ENCODE measurements at regions not wholly inside any gene's neighbourhood (a gene's known extent, or its start where the extent isn't known, plus 50 kb on each side); places are given as distances from the start of the nearest gene placed in this dataset.
A peak's percentile ranks its signal among the peaks of the same experiment; 100 is the strongest.

GRCh38 chr4:15373363-15373762 is 54.5 kb upstream of the C1QTNF7 start:
- no peaks in the 10 kb centered on the region for H3K9me3 Mint-ChIP-seq
- DNase-seq = peak; percentile 12
- H3K4me3 Mint-ChIP-seq = no peak overlapping the region
- TF ChIP-seq CTCF (IDR thresholded peaks at IDR 0.05) = no peak
- 0 out of 2 replicates have a peak, but pooled peaks cover 4% of the 10 kb centered on the region for H3K36me3 Mint-ChIP-seq (ENCODE audit: low read depth)
- H3K27me3 Mint-ChIP-seq (ENCODE audit: insufficient read depth) = peaks cover 18% of the 10 kb centered on the region
- H3K4me1 Mint-ChIP-seq (ENCODE audit: low read depth) = peaks cover 52% of the 10 kb centered on the region
- no peak overlapping the region for H3K27ac Mint-ChIP-seq

- H3K4me3 Mint-ChIP-seq = peak overlapping the region; percentile 86
- H3K27ac Mint-ChIP-seq = no peak overlapping the region
- no peaks in the 10 kb centered on the region for H3K9me3 Mint-ChIP-seq
- DNase-seq = no peak
- TF ChIP-seq CTCF (IDR thresholded peaks at IDR 0.05) = no peak
- H3K27me3 Mint-ChIP-seq (ENCODE audit: insufficient read depth) = peaks cover 19% of the 10 kb centered on the region
- 0 out of 2 replicates have a peak, but pooled peaks cover 4% of the 10 kb centered on the region for H3K36me3 Mint-ChIP-seq (ENCODE audit: low read depth)
- peaks cover 40% of the 10 kb centered on the region for H3K4me1 Mint-ChIP-seq (ENCODE audit: low read depth)
Observed at GRCh38 chr4:15374656-15375055, 53.2 kb upstream of the C1QTNF7 start.

DNA sequence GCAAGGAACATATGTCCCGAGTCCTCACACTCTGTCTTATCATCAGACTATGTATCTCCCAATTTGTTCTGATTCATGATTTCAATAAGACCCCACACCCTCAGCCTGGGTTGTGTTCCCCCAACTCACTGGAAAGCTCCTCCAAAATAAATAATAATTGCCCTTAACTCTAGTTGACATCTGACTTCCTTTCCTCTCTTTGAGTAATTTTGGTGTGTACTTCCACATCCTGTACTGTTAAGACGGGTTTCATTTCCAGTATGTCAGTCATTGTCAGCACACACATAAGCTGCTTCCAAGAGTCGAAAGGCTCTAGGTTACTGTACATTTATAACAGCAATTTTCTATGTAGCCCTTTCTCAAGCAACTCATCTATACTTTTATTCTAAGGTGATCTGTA is 52.2 kb upstream of the C1QTNF7 start:
- 0 out of 2 replicates have a peak, but pooled peaks cover 4% of the 10 kb centered on the region for H3K36me3 Mint-ChIP-seq (ENCODE audit: low read depth)
- no peak for DNase-seq
- H3K27me3 Mint-ChIP-seq (ENCODE audit: insufficient read depth) = peaks cover 20% of the 10 kb centered on the region
- no peak overlapping the region for H3K27ac Mint-ChIP-seq
- peaks cover 38% of the 10 kb centered on the region for H3K4me1 Mint-ChIP-seq (ENCODE audit: low read depth)
- TF ChIP-seq CTCF (IDR thresholded peaks at IDR 0.05) = no peak
- H3K9me3 Mint-ChIP-seq = no peaks in the 10 kb centered on the region
- H3K4me3 Mint-ChIP-seq = no peak overlapping the region; the same call in 1 of the 2 replicates

- Mint-ChIP-seq H3K36me3 (ENCODE audit: low read depth) (0 out of 2 replicates have a peak, but pooled peaks cover 4% of the 10 kb centered on the region), H3K4me1 (ENCODE audit: low read depth) (peaks cover 38% of the 10 kb centered on the region), H3K27me3 (ENCODE audit: insufficient read depth) (peaks cover 18% of the 10 kb centered on the region), H3K9me3 (no peaks in the 10 kb centered on the region), H3K4me3 (no peak overlapping the region), H3K27ac (no peak overlapping the region)
- TF ChIP-seq CTCF (IDR thresholded peaks at IDR 0.05) = no peak
- no peak for DNase-seq
Observed at GRCh38 chr4:15376145-15376544, 51.7 kb upstream of the C1QTNF7 start.

- TF ChIP-seq CTCF (IDR thresholded peaks at IDR 0.05) = no peak
Observed at GRCh38 chr4:15376594-15376993, 51.2 kb upstream of the C1QTNF7 start.

More at GRCh38 chr4:15376594-15376993, 51.2 kb upstream of the C1QTNF7 start:
- Mint-ChIP-seq H3K27me3 (ENCODE audit: insufficient read depth) (peaks cover 19% of the 10 kb centered on the region), H3K4me3 (no peak overlapping the region), H3K9me3 (no peaks in the 10 kb centered on the region), H3K36me3 (ENCODE audit: low read depth) (0 out of 2 replicates have a peak, but pooled peaks cover 4% of the 10 kb centered on the region), H3K27ac (no peak overlapping the region), H3K4me1 (ENCODE audit: low read depth) (peaks cover 38% of the 10 kb centered on the region)
- peak; percentile 7 for DNase-seq

All from HFFc6 (cell line).